GM12878 (cell line): ENCODE measurements at regions not wholly inside any gene's neighbourhood (a gene's known extent, or its start where the extent isn't known, plus 50 kb on each side); places are given as distances from the start of the nearest gene placed in this dataset.

Source experiments
- NFXL1 ChIP-seq: fragments of 450-650 bp; IDR thresholded peaks from 2 replicates; pipeline ENCODE4 v1.6.1; 2017; ENCODE audit warnings: antibody characterized with exemption, mild to moderate bottlenecking, borderline replicate concordance
- ZNF24 ChIP-seq: fragments of 450-650 bp; IDR thresholded peaks from 2 replicates; pipeline ENCODE4 v1.6.1; 2017; ENCODE audit warnings: antibody characterized with exemption, mild to moderate bottlenecking
- TF ChIP-seq, protein P1 (sequence below), 3 experiments: IDR thresholded peaks in 2 of 3; conservative IDR thresholded peaks in 1 of 3; 2 replicates each; pipeline ENCODE4 v1.5.1; 2011; ENCODE audit warnings: low read depth in 3 of 3, low read length in 3 of 3, mild to moderate bottlenecking in 3 of 3, control low read depth in 2 of 3, moderate library complexity in 2 of 3, inconsistent platforms in 1 of 3, mixed read lengths in 1 of 3; ENCODE audit not compliant: control insufficient read depth in 2 of 3, insufficient read depth in 1 of 3; ENCODE audit errors: extremely low read depth in 1 of 3

DNA sequence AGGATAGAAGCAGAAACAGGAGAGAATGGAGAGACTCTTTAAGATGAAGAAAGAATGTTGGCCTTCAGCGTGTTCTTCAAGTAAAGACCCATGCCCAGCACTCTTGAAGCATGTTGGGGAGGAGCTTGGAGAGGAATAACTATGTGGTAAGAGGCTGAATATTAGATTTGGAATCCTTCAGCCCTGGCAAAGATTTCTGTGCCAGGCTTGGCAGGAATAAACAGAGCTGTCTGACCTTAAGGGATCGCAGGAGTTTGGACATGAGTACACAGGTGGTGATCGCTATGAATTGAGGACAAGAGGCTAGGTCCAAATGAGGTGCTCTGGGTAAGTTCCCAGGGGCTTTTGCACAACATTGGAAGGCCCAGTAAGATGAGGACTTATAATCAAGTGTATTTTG is 132.6 kb upstream of the TBL1XR1 start:
- TF ChIP-seq, protein P1, sequence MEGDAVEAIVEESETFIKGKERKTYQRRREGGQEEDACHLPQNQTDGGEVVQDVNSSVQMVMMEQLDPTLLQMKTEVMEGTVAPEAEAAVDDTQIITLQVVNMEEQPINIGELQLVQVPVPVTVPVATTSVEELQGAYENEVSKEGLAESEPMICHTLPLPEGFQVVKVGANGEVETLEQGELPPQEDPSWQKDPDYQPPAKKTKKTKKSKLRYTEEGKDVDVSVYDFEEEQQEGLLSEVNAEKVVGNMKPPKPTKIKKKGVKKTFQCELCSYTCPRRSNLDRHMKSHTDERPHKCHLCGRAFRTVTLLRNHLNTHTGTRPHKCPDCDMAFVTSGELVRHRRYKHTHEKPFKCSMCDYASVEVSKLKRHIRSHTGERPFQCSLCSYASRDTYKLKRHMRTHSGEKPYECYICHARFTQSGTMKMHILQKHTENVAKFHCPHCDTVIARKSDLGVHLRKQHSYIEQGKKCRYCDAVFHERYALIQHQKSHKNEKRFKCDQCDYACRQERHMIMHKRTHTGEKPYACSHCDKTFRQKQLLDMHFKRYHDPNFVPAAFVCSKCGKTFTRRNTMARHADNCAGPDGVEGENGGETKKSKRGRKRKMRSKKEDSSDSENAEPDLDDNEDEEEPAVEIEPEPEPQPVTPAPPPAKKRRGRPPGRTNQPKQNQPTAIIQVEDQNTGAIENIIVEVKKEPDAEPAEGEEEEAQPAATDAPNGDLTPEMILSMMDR (IDR thresholded peaks at IDR 0.05 in 2 of 3, conservative IDR thresholded peaks at IDR 0.05 in 1 of 3; ENCODE audit: control insufficient read depth in 2 of 3, extremely low read depth in 1 of 3, insufficient read depth in 1 of 3, low read depth in 3 of 3, low read length in 3 of 3), result no peak
- TF ChIP-seq NFXL1 (no peak), ZNF24 (no peak)
